ENCODE measurements at regions not wholly inside any gene's neighbourhood (a gene's known extent, or its start where the extent isn't known, plus 50 kb on each side); places are given as distances from the start of the nearest gene placed in this dataset.

DNA sequence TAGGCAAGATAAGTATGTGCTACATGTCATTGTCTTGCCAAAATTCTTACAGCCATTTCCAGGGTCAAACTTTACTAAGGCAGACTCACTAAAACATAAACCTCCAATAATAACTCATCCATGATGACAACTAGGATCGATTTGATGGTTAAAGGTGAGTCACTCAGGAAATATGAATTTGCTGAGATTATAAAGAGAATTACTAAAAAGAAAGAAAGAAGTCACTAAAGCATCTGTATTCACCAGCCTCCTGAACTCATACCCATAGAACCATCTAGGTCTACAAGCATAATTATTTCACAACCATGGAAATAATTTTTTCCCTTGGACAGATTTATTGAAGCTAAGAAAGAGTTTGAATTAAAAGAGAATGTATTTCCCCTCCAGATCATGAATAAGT lies 258.6 kb downstream of the TLE1 start:
- TF ChIP-seq EZH2phosphoT487 (IDR thresholded peaks at IDR 0.05; ENCODE audit: low read length) = no peak
- TF ChIP-seq, protein P1, sequence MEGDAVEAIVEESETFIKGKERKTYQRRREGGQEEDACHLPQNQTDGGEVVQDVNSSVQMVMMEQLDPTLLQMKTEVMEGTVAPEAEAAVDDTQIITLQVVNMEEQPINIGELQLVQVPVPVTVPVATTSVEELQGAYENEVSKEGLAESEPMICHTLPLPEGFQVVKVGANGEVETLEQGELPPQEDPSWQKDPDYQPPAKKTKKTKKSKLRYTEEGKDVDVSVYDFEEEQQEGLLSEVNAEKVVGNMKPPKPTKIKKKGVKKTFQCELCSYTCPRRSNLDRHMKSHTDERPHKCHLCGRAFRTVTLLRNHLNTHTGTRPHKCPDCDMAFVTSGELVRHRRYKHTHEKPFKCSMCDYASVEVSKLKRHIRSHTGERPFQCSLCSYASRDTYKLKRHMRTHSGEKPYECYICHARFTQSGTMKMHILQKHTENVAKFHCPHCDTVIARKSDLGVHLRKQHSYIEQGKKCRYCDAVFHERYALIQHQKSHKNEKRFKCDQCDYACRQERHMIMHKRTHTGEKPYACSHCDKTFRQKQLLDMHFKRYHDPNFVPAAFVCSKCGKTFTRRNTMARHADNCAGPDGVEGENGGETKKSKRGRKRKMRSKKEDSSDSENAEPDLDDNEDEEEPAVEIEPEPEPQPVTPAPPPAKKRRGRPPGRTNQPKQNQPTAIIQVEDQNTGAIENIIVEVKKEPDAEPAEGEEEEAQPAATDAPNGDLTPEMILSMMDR (IDR thresholded peaks at IDR 0.05; ENCODE audit: low read length) = no peak
